COLO829 (cell line): ENCODE measurements at regions not wholly inside any gene's neighbourhood (a gene's known extent, or its start where the extent isn't known, plus 50 kb on each side); places are given as distances from the start of the nearest gene placed in this dataset.
"Not testable (repeated sequence)": the region's sequence is repeated elsewhere in the genome, so short reads cannot be mapped to it uniquely, and the experiment has no call there.

Experiments
- DNase-seq: peaks from one replicate; pipeline ENCODE4 v3.0.0; 2012; ENCODE audit warnings: low spot score

DNA sequence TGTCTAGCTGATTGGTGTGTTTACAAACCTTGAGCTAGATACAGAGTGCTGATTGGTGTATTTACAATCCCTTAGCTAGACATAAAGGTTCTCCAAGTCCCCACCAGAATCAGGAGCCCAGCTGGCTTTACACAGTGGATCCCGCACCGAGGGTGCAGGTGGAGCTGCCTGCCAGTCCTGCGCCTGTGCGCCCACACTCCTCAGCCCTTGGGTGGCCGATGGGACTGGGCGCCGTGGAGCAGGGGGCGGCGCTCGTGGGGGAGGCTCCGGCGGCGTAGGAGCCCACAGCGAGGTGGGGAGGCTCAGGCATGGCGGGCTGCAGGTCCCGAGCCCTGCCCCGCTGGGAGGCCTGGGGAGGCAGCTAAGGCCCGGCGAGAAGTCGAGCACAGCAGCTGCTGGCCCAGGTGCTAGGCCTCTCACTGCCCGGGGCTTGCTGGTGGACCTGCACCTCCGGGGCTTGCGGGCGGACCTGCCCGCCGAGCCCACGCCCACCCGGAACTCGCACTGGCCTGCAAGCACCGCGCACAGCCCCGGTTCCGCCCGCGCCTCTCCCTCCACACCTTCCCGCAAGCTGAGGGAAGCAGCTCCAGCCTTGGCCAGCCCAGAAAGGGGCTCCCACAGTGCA lies 51.0 kb upstream of the CDYL start:
- not testable (repeated sequence) for DNase-seq

DNA sequence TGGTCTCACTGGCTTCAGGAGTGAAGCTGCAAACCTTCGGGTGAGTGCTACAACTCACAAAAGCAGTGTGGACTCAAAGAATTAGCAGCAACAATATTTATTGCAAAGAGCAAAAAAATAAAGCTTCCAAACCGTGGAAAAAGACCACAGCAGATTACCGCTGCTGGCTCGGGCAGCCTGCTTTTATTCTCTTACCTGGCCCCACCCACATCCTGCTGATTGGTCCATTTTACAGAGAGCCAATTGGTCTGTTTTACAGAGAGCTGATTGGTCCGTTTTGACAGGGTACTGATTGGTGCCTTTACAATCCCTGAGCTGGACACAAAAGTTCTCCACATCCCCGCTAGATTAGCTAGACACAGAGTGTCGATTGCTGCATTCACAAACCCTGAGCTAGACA lies 51.5 kb upstream of the CDYL start:
- not testable (repeated sequence) for DNase-seq

DNA sequence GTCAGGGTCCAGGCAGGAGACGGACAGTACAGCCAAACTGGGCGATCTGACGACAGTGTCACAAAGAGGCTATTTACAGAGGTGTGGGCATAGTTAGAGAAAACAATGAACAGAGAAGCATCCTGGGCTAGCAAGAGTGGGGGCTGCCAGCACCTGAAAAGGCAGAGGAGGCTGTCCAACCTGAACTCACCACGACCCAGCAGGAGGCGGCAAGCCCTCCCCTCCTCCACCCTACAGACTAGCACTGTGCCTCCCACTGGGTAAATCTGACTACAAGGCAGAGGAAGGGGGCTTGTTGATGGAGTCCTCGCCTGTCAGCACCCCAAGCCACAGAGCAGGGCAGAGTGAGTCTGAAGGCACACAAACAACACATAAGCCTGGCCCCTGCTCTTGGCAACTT lies 52.8 kb upstream of the CDYL start:
- DNase-seq: no peak

DNA sequence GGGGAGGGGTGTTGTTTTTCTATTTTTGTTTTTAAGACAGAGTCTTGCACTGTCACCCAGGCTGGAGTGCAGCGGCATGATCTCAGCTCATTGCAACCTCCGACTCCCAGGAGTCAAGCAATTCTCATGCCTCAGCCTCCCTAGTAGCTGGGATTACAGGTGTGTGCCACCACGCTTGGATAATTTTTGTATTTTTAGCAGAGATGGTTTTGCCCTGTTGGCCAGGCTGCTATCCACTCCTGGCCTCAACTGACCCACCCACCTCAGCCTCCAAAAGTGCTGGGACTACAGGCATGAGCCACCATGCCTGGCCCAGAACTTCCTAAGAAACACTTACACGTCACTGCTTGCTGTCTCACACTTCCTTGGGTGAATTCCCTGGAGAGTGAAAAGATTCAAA lies 54.8 kb upstream of the CDYL start:
- DNase-seq: not testable (repeated sequence)

DNA sequence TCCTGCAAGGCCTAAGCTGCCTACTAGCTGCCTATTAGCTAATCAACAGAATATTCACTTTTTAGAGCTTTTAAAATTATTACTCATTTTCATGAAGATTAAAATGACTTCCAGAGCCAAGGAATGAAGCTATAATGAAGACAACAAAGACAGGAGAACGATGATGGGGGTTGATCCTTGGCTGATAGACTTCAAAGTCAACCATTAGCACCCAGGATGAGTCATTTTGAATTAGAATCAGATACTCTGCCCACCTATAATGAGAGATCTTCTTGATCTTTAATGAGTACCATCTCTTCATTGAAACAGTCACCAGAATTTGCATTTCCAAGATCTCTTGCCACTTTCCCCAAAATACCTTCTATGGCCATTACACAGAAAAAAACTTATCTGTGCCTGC lies 56.7 kb upstream of the CDYL start:
- no peak for DNase-seq

DNA sequence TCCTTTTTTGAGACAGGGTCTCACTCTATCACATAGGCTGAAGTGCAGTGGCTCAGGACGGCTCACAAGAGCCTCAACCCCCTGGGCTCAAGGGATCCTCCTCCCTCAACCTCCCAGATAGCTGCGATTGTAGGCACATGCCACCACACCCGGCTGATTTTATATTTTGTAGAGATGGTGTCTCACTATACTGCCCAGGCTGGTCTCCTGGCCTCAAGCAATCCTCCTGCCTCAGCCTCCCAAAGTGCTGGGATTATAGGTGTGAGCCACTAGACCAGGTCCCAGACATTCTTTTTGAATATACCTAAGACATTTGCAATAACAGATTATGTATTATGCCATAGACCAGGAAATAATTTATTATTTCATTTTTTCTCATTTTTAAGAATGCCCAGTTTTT lies 58.3 kb upstream of the CDYL start:
- no peak for DNase-seq

DNA sequence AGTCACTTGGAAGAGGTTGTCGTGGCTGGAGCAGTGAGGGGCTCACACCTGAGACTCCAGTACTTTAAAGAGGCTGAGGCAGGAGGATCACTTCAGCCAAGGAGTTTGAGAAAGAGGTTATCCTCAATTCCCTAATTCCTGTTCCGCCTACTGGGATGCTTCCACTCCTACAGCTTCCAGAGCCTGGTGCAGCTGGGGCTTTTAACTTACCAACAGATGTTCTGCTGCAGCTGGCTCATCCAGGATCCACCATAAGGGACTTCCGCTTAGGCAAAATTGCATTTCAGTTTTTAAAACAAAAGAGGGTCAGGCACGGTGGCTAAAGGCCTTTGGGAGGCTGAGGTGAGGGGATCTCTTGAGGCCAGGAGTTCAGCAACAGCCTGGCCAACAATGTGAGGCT lies 59.1 kb upstream of the CDYL start:
- no peak for DNase-seq

DNA sequence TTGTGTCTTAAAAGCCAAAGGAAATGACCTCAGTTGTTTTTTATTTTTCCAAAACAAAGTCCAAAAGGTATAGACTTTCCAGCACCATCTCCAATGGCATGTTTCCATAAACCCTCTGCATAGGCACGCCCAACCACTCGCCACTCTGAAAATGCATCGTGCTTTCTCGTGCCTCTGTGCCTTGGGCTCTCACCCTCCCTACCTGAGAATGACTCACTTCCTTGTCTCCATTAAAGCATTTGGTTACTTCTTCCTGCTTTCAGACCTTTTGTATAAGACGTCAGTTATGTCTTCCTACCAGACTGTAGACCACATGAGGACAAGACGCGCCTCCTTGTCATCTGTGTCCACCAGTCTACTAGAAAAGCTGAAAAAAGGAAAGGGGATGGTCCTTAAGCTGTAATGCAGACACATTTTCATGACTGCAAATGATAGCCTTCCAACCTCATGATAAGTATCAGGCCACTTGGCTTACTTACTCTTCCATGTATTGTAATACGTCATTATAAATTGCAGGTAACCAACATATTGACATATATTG lies 61.2 kb upstream of the CDYL start:
- DNase-seq: no peak

DNA sequence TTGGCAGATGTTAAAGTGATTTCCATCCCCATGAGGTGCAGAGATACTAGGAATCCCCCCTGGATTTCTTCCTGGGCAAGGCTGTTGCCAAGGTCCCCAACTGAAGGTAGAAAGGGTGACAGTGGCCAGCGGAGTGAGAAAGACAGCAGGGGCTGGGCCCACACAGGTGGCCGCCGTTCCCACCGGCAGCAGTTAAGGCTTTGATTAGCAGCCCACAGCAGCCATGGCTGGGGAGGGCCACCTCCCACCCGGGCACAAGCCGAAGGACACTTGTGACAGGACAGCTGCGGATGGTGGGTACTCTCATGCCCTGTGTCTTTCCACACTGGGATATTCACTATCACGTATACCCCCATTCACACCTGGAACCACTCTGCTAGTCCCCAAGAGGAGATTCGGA lies 63.9 kb upstream of the CDYL start:
- no peak for DNase-seq

DNA sequence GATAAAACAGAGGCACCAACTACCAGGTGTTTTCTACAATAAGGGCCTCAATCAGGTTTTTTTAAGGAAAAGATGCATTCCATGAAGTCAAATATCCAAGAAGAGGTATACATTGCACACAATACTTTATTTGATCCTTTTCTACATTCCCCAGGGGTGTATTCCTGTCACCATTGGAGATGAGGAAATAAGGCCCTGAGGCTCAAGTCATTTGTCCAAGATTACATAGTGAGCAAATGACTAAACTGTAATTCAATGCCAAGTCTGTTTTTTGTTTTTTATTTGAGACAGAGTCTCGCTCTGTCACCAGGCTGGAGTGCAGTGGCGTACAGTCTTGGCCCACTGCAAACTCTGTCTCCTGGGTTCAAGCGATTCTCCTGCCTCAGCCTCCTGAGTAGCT lies 69.2 kb upstream of the CDYL start:
- DNase-seq: no peak

DNA sequence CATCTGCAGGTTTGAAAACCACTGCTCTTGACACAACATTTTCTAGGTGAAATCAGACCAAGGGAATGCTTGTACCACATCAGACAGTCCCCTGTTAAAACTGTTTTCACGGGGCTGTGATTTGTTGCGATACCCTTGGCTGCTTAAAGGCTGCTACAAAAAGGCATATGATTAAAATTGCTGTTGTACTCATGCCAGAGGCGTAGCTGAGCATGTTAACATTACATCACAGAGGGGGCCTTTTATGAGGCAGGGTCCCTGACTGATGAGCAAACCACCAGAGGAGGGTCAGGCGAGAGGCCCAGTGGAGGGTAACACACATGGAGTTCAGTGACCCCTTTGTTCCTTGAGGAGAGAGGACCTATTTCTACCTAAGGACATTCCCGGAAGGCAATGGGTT lies 70.4 kb upstream of the CDYL start:
- no peak for DNase-seq

DNA sequence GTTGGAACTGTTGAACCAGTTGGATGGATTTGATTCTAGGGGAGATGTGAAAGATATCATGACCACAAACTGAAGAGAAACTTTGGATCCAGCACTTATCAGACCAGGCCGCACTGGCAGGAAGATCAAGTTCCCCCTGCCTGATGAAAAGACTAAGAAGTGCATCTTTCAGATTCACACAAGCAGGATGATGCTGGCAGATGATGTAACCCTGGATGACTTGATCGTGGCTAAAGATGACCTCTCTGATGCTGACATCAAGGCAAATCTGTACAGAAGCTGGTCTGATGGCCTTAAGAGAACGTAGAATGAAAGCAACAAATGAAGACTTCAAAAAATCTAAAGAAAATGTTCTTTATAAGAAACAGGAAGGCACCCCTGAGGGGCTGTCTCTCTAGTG lies 72.8 kb upstream of the CDYL start:
- no peak for DNase-seq

DNA sequence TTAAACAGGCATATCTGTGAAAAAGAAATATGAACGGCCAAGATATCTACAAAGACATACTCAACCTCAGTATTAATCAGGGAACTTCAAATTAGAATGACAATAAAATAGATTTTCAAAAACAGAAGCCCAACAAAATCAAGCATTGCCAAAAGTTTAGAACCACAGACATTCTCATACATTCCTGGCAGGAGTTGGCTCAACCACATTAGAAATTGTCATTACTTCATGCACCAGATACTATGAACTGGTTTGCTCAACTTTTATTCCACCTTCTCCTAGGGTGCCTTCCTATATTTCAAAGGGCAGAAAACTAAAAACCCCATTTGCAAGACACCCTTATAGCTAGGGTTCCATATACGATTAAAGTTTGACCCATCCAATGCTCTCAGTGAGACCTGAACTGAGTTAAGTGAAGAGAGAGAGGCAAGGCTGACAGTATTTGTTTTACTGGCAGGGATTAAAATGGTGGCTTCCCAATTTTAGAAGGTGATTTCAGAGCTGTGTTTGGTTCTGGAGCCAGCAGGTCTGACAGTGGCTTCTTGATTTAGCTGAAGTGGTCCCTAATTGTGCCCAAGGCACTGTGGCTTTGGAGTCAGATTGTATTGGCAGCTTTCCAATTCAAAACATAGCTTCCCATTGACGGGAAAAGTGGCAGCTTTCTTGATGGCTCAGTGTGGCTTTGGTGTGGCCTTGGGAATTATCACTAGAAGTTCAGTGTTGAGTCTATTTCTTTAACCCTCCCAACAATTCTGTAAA lies 77.1 kb upstream of the CDYL start:
- DNase-seq: no peak

DNA sequence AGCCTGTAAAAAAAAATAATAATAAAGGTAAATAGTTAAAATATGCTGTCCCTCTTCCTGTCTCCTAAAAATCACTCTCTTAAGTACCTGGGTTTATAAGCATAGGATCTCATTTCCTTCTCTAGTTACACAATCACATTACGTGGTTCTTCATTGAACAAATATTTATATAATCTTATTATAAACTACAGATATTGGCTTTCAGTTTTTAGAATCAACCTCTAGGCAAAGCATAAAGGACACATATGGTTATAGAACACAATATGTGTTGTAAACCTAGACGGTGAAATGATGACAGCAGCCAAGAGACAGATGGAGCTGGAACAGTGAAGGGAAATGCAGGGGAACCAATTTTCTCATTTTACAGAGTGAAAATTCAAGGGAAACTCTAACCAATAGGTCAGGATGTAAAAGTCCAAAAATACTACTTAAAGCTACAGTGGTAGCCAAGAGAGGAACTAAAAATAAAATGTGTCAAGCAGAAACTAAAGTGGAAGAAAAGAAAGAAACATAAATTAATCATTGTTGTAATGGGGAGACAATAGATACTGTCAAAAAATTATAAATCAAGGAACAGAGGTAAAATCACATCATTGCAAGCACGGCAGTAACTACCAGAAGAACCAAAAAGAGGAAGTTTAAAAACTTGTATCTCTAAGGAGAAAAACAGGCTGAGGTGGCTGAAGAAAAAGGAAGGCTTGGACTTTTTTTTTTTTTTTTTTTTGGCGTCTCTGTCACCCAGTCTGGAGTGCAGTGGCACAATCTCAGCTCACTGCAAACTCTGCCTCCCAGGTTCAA lies 82.8 kb upstream of the CDYL start:
- DNase-seq: no peak

DNA sequence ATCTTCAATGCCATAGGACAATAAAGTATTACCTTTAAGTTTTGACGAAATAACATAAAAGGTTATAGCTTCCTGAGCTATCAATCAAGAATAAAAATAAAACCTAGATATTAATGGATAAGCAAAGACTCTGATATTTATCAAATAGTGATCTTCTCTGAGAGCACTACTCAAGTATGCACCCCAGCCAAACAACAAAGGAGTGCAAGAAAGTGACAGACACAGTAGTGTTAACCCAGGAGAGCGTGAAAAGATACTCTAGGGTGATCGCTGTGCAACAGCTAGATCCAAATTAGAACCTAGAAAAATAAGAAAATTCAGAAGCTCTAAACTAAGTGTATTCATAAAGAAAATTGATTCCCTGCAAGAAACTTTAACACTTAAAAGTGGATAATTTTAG lies 83.5 kb upstream of the CDYL start:
- DNase-seq: no peak

DNA sequence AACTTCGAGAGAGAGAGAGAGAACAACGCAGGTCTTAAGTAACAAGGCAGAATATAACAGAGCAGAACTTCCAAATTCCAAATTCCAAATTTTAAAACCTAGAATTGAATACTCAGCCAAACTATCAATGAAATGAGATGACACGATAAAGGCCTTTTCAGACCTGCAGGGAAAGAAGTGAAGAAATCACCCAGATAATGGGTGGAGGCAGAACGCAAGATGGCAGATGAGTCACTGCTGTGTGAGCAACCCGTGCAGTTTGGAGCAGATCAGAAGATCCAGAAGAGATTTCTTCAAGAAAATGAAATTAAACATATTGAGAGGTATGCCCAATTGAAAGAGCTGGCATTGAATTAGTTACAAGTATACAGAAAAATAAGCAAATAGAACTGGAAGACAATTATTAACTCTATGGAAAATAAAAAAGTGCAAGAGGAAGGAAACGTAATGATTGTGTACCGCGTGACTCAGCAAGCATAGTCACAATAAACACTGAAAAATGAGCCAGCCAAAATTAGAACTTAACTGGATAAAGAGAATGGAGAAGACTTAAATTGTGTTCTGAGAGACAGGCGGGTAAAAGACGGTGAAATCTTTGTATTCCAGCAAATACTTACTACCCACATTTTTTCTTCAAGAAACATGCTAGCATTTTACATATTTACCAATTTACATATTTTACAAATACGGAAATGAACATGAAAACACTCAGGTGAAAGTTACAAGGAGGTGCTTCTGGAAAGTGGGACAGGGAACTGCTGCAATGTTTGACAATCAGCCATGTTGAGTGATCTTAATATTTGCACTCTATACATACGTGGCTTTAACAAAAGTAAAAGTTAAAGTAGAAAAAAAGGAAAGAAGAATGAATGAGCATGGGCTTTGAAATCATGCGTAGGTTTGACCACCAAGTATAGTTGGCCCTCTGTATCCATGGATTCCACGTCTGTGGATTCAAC lies 87.9 kb upstream of the CDYL start:
- peak; percentile 79 for DNase-seq

DNA sequence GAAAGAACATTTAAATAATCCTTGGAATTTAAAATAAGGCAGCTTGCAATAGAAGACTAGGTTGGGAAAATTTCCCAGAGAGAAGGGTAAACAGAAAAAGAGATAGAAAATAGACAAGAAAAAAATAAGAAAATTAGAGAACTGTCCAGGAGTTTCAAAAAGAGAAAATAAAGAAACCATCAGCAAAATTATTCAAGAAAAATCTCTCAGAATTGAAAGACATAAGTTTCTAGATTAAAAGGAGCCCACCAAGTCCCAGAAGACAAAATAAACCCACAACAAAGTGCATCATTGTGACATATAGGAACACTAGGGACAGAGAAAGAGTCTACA lies 88.6 kb upstream of the CDYL start:
- peak; percentile 23 for DNase-seq

DNA sequence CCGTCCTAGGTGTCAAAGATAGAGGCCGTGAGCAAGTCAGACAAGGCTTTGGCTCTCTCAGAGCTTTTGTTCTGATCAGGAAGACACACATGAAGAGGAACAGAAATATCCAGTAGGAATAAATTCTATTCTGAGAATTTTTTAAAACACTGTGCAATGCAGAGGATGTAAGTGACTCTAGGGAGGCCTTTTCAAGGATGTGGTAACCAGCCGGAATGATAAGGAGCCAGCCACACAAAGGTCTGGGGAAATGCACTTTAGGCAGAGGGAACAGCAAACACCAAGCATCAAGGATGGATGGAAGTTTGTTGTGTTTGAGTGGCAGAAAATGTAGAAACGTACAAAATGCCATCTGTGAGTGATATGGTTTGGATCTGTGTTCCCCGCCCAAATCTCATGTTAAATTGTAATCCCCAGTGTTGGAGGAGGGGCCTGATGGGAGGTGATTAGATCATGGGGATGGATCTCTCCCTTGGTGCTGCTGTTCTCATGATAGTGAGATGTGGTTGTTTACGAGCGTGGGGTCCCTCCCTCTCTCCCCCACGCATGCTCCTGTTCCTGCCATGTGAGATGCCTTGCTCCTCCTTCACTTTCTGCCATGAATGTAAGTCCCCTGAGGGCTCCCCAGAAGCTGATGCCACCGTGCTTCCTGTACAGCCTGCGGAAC lies 93.6 kb upstream of the CDYL start:
- no peak for DNase-seq

DNA sequence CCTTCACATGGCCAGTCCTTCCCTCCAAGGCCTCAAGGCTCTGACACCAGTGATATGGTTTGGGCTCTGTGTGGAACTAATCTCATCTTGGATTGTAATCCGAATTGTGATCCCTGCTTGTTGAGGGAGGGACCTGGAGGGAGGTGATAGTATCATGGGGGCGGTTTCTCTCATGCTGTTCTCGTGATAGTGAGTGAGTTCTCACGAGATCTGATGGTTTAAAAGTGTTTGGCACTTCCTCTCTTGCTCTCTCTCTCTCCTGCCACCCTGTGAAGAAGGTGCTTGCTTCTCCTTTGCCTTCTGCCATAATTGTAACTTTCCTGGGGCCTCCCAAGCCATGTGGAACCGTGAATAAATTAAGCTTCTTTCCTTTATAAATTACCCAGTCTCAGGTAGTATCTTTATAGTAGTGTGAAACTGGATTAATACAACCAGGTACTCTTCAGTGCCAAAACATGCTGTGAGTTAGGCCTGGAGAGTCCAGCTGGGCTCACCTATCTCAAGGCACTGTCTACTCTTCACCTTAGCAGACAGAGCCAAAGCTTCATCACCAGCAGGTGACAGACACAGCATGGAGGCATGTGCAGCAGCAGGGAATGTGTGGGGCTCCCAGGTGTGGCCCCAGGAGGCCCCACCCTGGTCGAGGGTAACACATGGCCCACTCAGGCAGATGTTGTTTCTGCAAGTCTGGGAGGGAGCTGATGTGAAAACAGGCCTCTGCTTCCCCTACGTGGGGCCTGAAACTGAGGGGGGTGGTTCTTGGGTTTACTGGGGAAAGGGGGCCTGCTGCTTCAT lies 97.5 kb upstream of the CDYL start:
- DNase-seq: no peak

DNA sequence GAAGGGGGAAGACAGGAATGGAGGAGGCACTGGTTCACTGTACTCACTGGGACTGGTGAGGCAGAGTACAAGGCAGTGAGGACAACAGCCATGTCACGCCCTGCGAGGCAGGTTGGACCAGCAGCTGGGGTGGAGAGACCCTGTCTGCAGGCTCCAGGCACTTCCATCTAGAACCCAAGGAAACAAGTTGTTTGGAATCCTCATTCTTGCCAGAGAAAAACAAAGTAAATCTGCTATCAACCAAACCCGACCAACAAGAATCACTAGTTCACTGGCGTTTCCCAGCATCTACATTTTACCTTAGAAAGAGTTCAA lies 98.5 kb upstream of the CDYL start:
- DNase-seq: no peak
